GOT3 (cell line): ENCODE measurements at regions not wholly inside any gene's neighbourhood (a gene's known extent, or its start where the extent isn't known, plus 50 kb on each side); places are given as distances from the start of the nearest gene placed in this dataset.
"Not testable (repeated sequence)": the region's sequence is repeated elsewhere in the genome, so short reads cannot be mapped to it uniquely, and the experiment has no call there.

ENCODE experiments used
- DNase-seq: peaks from one replicate; lab custom pipeline; 2025; ENCODE audit warnings: mixed read lengths; lab: John Stamatoyannopoulos, UW

DNA sequence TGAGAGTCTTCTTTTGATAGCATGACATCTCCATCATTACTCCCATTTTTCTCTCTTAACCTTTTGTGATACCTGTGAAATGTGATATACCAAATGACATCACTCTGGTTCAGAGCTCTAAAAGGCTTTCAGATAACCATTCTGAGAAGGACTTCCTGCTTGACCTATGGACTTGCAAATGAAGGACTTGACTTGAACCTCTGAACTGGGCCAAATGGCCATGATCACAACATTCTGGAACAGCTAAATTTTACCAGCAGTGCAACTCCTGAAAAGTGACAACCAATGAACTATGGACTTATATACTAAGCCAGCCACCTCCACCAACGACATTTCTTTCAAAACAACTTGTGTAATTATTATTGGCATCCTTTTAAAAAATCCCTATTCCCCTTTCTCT is 1085.8 kb upstream of the CITED2 start:
- DNase-seq: no peak

GRCh38 chr6:140459209-140459608 is 1084.8 kb upstream of the CITED2 start:
- no peak for DNase-seq

GRCh38 chr6:140446241-140446640 is 1071.8 kb upstream of the CITED2 start:
- no peak for DNase-seq

- DNase-seq: no peak
Measured at GRCh38 chr6:140445474-140446004, 1071.1 kb upstream of the CITED2 start.

DNA sequence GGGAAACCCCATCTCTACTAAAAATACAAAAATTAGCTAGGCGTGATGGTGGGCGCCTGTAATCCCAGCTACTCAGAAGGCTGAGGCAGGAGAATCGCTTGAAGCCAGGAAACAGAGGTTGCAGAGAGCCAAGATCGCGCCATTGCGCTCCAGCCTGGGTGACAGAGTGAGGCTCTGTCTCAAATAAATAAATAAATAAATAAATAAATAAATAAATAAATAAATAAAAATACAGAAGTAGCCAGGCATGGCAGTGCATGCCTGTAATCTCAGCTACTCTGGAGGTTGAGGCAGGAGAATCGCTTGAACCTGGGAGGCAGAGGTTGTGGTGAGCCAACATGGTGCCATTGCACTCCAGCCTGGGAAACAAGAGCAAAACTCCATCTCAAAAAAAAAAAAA is 1068.7 kb upstream of the CITED2 start:
- not testable (repeated sequence) for DNase-seq

GRCh38 chr6:140441256-140441655 is 1066.8 kb upstream of the CITED2 start:
- DNase-seq: no peak

GRCh38 chr6:140440223-140440835 is 1065.9 kb upstream of the CITED2 start:
- DNase-seq: no peak

DNA sequence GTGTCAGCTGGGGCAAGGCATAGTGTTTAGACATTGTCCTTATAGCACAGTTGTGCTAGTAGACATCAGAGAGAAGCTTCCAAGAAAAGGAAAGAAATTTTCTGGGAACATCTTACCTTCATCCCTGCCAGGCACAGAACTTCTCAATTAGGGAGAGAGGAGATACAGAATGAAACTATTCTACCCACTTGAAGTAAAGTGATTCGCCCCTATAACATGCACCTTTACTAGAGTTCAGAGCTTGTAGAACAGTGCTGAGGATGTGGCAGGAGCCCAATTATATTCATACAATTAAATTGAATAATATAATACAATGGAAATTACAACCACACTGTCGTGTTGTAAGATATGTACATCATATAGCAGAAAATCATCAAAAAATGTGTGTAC is 1063.9 kb upstream of the CITED2 start:
- no peak for DNase-seq

DNA sequence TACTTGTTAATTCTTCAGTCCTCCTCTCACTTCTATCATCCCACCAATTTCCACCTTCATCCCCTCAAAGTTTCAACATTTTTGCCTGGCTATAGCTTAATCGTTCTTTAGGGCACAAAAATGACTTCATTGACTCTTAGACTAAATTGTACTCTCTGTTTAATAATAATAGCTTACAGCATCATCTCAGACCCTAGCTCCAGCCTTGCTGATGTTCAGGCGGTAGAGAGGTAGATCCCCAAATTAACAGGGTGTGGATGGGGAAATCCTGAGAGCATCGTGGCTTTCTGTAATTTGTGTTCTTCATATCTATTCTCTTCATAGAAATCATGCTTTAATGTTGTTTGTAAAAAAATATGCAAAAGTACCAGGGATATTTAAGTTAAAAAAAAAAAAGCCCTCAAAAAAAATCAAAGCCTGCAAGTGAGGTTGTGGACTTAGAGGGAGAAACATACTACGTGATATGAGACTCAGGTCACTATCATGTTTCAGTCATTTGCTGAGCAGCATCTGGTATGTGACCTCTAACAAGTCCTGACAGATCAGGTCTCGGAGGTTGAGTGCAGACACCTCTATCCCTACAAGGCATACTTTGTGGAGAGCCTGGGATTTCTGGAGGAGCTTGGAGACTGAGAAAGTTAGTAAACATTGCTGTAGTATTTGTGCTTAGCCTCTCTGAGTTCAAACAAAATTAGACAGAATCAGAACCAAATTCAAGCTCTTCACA is 1063.3 kb upstream of the CITED2 start:
- DNase-seq: no peak

DNA sequence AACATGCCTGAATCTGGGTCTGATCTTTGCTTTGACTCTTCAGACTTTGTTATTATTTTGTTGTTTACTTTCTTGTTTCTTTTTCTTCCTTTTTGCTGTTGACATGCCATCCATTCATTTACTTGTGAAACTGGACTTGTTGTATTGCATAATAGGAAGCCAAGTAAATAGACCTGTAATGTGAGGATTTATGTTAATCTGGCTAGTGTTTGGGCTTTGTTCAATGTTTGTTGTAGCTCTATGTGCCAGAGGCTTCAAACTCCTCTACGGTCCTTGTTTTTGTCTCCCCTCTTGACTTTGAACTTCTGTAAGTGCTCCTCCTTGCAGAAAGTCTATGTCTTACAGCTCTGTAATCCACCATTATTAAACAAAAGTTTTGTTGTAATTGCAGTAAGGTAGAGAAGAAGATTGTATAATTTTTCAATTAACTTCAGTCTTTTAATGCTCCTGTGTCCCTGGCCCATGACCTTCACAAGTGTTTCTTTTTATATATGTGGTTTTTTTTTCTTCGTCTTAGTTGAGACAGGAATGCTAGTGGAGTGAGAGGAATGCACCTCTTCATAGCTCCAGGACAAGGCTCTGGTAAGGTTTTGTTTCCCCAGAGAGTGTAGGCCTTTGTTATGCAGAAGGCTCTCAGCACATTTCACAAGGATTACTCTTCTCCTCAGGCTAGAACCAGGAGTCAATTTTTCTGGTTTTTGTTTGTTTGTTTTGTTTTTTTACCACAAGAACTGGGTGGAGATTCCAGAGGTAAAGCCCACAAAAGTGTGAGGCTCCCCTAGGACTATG is 1061.8 kb upstream of the CITED2 start:
- no peak for DNase-seq

- no peak for DNase-seq
Measured at GRCh38 chr6:140434761-140435160, 1060.3 kb upstream of the CITED2 start.

DNA sequence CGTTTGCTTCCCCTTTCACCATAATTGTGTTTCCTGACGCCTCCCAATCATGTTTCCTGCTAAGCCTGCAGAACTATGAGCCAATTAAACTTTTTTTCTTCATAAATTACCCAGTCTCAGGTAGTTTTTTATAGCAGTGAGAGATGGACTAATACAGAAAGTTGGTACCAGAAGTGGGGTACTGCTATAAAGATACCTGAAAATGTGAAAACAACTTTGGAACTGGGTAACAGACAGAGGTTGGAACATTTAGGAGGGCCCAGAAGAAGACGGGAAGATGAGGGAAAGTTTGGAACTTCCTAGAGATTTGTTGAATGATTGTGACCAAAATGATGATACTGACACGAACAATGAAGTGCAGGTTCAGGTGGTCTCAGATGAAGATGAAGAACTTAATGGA is 1058.6 kb upstream of the CITED2 start:
- no peak for DNase-seq

- no peak for DNase-seq
Measured at GRCh38 chr6:140427842-140428241, 1053.4 kb upstream of the CITED2 start.

GRCh38 chr6:140414966-140415620 is 1040.6 kb upstream of the CITED2 start:
- no peak for DNase-seq

- no peak for DNase-seq
Measured at GRCh38 chr6:140403020-140403419, 1028.6 kb upstream of the CITED2 start.

GRCh38 chr6:140401761-140402160 is 1027.3 kb upstream of the CITED2 start:
- no peak for DNase-seq

GRCh38 chr6:140398076-140398475 is 1023.6 kb upstream of the CITED2 start:
- DNase-seq: no peak

DNA sequence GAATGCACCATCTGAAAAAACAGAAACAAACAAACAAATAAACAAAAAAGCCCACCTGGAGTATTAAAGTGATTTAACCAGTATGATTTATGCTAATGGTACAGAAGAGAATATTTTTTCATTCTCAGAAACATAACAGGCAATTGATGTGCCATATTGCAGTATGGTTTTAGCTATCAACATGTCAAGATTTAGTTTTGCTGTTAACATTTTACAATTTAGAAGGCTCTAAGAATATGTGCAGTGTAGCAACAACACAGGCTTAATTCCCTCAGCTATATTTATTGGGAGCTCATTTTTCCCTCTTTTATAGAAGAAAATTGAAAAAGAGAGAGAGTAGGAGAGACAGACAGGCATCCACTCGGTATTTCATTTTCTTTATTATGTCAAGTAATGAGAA is 1022.7 kb upstream of the CITED2 start:
- no peak for DNase-seq

DNA sequence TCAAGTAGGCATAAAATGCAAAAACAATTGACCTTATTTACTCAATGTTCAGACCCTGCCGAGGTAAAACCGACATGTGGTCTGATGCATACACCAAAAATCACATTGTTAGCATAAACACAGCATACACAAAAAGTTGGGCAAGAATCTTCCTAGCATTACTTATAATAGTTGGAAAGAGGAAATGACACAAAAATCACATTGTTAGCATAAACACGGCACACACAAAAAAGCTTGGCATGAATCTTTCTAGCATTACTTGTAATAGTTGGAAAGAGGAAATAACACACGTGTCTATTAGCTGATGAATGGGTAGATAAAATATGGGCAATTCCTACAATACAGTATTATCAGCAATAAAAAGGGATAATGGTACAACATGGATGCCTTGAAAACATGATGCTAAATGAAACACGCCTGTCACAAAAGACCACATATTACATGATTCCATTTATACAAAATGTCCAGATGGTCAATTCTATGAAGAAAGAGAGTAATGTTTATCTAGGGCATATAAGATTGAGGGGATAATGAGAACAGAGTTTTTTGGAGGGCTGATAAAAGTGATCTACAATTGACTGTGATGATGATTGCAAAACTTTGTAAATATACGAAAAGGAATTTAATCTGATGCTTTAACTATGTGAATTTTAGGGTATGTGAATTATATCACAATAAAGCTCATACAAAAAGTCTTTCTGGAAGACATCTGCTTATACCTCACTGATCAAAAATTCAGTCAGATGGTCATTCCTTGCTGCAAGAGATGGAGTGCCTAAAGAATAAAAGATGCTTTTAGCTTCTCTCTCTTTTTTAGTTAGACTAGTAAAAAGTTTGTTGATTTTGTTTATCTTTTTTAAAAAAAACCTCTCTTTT is 1019.5 kb upstream of the CITED2 start:
- no peak for DNase-seq

DNA sequence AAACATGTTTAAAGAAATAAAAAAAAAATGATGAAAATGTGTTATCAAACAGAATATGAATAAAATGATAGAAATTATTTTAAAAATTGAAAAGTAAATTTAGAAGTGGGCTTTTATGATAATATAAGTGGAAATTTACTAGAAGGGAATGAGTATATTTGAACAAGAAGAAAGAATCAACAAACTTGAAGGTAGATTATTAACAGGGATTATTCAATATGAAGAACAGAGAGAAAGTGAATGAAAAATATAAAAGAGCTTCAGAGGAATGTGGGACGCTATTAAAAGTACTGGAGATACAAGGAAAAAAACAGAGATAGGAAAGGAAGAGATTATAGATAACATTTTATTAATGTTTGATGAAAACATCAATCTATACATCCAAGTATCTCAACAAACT is 1014.4 kb upstream of the CITED2 start:
- DNase-seq: no peak

DNA sequence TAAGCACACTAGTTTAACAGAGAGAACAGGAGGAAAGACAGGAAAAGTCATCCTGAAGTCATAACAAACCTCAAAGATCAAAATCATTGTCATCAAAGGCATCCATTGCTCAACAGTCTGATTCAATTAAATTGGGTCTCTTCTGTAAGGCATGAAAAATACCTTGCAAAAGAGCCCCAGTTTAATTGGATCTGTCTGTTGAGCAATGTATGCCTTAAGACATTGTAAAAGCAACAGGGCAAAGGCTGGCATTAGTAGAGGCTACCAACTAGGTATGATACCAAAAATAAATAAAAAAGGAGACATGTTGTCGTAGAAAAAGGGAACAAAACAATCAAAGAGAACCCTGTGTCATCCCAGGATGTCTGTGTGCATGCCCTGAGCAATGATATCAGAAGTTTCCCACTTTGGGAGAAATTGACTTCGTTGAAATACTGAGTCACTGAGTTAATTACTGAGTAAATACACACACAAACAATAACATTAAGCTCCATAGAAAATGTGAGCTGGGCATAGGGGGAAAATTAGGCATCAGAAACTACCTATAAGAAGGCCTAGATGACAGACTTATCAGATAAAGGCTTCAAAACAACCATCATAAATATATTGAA is 1013.8 kb upstream of the CITED2 start:
- no peak for DNase-seq
